Testis (tissue), 2 donors: ENCODE measurements at regions not wholly inside any gene's neighbourhood (a gene's known extent, or its start where the extent isn't known, plus 50 kb on each side); places are given as distances from the start of the nearest gene placed in this dataset.

Source experiments
- CTCF ChIP-seq, 3 experiments: fragments of 450-650 bp in 2 of 3; fragments of 200-600 bp in 1 of 3; sonication (generic) in 1 of 3; IDR thresholded peaks; one replicate each; pipeline ENCODE4 v1.5.1; 2016 to 2019; ENCODE audit warnings: antibody characterized with exemption in 3 of 3, mild to moderate bottlenecking in 2 of 3, moderate library complexity in 1 of 3
- POLR2A ChIP-seq: fragments of 450-650 bp; IDR thresholded peaks from one replicate; pipeline ENCODE4 v1.6.1; 2017; ENCODE audit warnings: antibody characterized with exemption, mild to moderate bottlenecking, moderate library complexity

- no peak for TF ChIP-seq CTCF (IDR thresholded peaks at IDR 0.05)
- no peak for TF ChIP-seq POLR2A
Measured at GRCh38 chr4:127410201-127410600, 222.6 kb upstream of the INTU start.
